Superior temporal gyrus (tissue), 1 donor: ENCODE measurements at regions not wholly inside any gene's neighbourhood (a gene's known extent, or its start where the extent isn't known, plus 50 kb on each side); places are given as distances from the start of the nearest gene placed in this dataset.
"Not testable (repeated sequence)": the region's sequence is repeated elsewhere in the genome, so short reads cannot be mapped to it uniquely, and the experiment has no call there.

Experiments used
- DNase-seq: peaks from one replicate; pipeline ENCODE4 v3.0.0-alpha.2; 2016; ENCODE audit errors: extremely low spot score

GRCh38 chr2:225864394-225864793 lies 464.9 kb downstream of the NYAP2 start:
- DNase-seq: no peak

- no peak for DNase-seq
These were observed 443.4 kb downstream of the NYAP2 start for GRCh38 chr2:225842939-225843338.

GRCh38 chr2:225841314-225841713 lies 441.8 kb downstream of the NYAP2 start:
- no peak for DNase-seq

- no peak for DNase-seq
These were observed 437.8 kb downstream of the NYAP2 start for GRCh38 chr2:225837328-225837727.

- DNase-seq: no peak
These were observed 425.4 kb downstream of the NYAP2 start for GRCh38 chr2:225824748-225825449.

GRCh38 chr2:225821351-225821750 lies 421.8 kb downstream of the NYAP2 start:
- no peak for DNase-seq

- DNase-seq: no peak
These were observed 421.3 kb downstream of the NYAP2 start for GRCh38 chr2:225820826-225821225.

GRCh38 chr2:225814554-225814953 lies 415.0 kb downstream of the NYAP2 start:
- DNase-seq: no peak

GRCh38 chr2:225806105-225806504 lies 406.6 kb downstream of the NYAP2 start:
- no peak for DNase-seq

GRCh38 chr2:225802076-225802475 lies 402.6 kb downstream of the NYAP2 start:
- DNase-seq: not testable (repeated sequence)

GRCh38 chr2:225797394-225797793 lies 397.9 kb downstream of the NYAP2 start:
- DNase-seq: no peak

- no peak for DNase-seq
These were observed 395.3 kb downstream of the NYAP2 start for GRCh38 chr2:225794652-225795400.

GRCh38 chr2:225793736-225794550 lies 394.4 kb downstream of the NYAP2 start:
- DNase-seq: no peak

GRCh38 chr2:225788571-225789094 lies 389.1 kb downstream of the NYAP2 start:
- DNase-seq: no peak

- no peak for DNase-seq
These were observed 388.0 kb downstream of the NYAP2 start for GRCh38 chr2:225787497-225787896.

- no peak for DNase-seq
These were observed 382.5 kb downstream of the NYAP2 start for GRCh38 chr2:225781991-225782390.

- no peak for DNase-seq
These were observed 381.6 kb downstream of the NYAP2 start for GRCh38 chr2:225781145-225781544.

GRCh38 chr2:225779829-225780228 lies 380.3 kb downstream of the NYAP2 start:
- DNase-seq: no peak

- DNase-seq: no peak
These were observed 373.6 kb downstream of the NYAP2 start for GRCh38 chr2:225773148-225773547.

GRCh38 chr2:225771701-225772100 lies 372.2 kb downstream of the NYAP2 start:
- DNase-seq: no peak

GRCh38 chr2:225768741-225769140 lies 369.2 kb downstream of the NYAP2 start:
- no peak for DNase-seq

GRCh38 chr2:225766431-225766830 lies 366.9 kb downstream of the NYAP2 start:
- DNase-seq: no peak
